ENCODE measurements at regions not wholly inside any gene's neighbourhood (a gene's known extent, or its start where the extent isn't known, plus 50 kb on each side); places are given as distances from the start of the nearest gene placed in this dataset.

DNA sequence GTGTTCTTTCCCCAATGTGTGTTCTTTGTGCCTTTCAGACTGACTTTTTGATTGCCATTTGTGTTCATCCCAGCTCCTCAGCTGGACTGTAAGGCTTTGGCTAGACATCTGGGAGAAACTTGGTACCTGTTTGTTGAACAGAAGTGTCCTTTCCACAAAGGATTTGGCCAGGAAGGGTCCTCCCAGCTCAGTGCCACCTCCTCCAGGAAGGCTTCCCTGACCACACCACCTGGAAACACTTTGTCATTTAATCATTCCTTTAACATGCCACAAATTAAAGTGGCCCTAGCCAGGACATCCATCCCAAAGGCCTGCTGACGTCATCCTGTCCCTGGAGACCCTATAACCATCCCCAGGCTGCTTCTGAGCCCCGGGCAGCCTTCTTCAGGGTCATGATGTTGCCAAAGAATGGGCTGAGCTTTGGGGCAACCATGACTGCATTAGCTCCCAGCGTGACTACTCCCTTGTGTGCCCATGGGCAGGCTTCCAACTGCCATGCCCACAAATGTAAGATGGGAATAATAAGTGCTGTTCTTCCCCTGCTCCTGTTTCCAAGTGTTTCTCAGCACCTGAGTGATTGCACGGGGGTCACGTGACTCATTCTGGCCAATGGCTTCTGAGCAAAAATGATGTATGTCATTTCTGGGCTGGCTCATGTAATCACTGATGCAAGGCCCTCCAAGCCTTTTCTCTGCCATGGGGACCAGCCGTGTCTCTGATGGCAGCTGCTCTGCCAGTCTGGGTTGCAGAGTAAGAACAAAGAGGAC is 112.5 kb upstream of the SMAD3 start:
- Mint-ChIP-seq H3K9me3 (ENCODE audit: unreplicated experiment) (peaks cover 3% of the 10 kb centered on the region), H3K4me3 (ENCODE audit: unreplicated experiment) (no peak overlapping the region), H3K36me3 (ENCODE audit: unreplicated experiment) (peaks cover 3% of the 10 kb centered on the region), H3K4me1 (ENCODE audit: unreplicated experiment) (peaks cover 12% of the 10 kb centered on the region), H3K27me3 (ENCODE audit: unreplicated experiment) (no peaks in the 10 kb centered on the region), H3K27ac (ENCODE audit: unreplicated experiment) (no peak overlapping the region)
- DNase-seq (ENCODE audit: extremely low spot score, unreplicated experiment) = no peak
- TF ChIP-seq, protein P1, sequence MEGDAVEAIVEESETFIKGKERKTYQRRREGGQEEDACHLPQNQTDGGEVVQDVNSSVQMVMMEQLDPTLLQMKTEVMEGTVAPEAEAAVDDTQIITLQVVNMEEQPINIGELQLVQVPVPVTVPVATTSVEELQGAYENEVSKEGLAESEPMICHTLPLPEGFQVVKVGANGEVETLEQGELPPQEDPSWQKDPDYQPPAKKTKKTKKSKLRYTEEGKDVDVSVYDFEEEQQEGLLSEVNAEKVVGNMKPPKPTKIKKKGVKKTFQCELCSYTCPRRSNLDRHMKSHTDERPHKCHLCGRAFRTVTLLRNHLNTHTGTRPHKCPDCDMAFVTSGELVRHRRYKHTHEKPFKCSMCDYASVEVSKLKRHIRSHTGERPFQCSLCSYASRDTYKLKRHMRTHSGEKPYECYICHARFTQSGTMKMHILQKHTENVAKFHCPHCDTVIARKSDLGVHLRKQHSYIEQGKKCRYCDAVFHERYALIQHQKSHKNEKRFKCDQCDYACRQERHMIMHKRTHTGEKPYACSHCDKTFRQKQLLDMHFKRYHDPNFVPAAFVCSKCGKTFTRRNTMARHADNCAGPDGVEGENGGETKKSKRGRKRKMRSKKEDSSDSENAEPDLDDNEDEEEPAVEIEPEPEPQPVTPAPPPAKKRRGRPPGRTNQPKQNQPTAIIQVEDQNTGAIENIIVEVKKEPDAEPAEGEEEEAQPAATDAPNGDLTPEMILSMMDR (IDR thresholded peaks at IDR 0.05) = no peak

DNA sequence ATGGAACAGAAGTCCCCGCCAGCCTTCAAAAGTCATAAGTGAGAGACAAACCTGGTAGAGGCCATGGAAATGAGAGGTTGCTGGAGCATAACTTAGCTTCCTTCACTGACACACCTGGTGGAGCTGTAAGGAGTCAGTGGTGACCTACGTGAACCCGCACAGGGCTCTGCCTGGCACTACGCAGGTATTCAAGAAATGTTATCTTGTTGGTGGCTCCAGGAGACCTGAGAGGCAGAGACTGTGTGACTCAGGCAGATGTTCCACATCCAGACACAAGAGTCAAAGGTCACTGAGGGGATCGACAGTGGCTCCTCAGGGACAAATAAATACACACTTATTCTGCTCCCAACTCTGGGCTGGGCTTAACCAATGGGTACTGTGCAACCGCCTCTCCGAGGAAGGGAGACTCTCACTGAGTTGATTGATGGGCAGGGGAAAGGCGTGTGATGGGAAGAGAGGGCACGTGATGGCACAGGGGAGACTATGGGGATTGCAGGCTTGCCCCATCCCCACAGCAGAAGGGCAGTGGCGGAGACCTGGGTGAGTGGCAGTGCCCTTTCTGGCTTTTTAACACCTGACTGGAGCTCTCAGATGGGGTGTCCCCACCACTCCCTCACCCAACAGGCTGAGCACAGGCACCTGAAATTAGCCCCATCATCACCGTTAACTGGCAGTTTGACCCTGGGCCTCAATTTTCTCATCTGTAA is 111.7 kb upstream of the SMAD3 start:
- Mint-ChIP-seq H3K36me3 (ENCODE audit: unreplicated experiment) (peaks cover 3% of the 10 kb centered on the region), H3K27ac (ENCODE audit: unreplicated experiment) (no peak overlapping the region), H3K27me3 (ENCODE audit: unreplicated experiment) (no peaks in the 10 kb centered on the region), H3K4me3 (ENCODE audit: unreplicated experiment) (no peak overlapping the region), H3K9me3 (ENCODE audit: unreplicated experiment) (peaks cover 3% of the 10 kb centered on the region), H3K4me1 (ENCODE audit: unreplicated experiment) (peaks cover 10% of the 10 kb centered on the region)
- TF ChIP-seq, protein P1 (IDR thresholded peaks at IDR 0.05) = no peak
- no peak for DNase-seq (ENCODE audit: extremely low spot score, unreplicated experiment)

DNA sequence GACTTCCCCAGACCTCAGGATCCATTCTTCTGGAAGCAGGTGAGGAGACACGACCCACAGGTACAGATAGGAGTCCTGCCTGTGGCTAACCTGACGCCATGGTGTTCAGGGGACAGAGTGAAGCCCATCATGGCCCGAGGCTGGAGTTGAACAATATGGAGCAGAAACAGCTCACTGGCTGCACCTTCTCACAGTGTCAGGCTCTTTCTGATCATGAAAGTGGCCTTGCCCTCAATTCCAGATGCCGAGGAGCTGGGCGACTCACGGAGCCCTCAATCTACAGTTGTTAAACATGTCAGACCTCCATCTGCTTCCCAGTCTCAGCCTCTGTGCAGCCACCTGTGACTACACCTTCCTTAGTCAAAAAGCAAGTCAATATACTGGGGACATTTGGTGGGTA is 110.8 kb upstream of the SMAD3 start:
- no peak overlapping the region for H3K4me3 Mint-ChIP-seq (ENCODE audit: unreplicated experiment)
- TF ChIP-seq, protein P1 (IDR thresholded peaks at IDR 0.05) = no peak
- H3K27me3 Mint-ChIP-seq (ENCODE audit: unreplicated experiment) = peaks cover under 1% of the 10 kb centered on the region
- peaks cover 10% of the 10 kb centered on the region for H3K4me1 Mint-ChIP-seq (ENCODE audit: unreplicated experiment)
- H3K27ac Mint-ChIP-seq (ENCODE audit: unreplicated experiment) = no peak overlapping the region
- peaks cover 3% of the 10 kb centered on the region for H3K36me3 Mint-ChIP-seq (ENCODE audit: unreplicated experiment)
- no peak for DNase-seq (ENCODE audit: extremely low spot score, unreplicated experiment)
- H3K9me3 Mint-ChIP-seq (ENCODE audit: unreplicated experiment) = peaks cover 3% of the 10 kb centered on the region

DNA sequence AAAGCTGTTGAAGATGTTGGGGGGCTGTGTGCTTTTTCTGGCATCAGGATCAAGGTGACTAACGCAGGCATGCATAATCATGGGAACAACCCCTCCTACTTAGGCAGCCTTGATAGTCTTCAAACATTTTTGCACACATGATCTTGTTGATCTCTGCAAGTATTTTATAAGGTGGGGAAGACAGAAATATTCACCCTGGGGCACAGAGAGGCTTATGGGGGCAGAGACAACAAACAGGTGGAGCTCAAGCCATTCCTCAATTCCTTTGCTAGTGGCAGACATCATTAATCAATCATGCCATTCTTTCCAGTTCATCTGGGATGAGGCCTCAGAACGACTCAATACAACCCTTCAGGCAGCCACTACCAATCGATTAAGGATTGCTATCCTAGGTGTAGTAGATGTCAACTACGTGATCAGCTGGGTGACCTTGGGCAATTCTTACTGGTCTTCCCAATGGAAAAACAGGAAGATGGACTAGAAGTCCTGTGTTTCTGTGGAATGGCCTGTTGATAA is 110.3 kb upstream of the SMAD3 start:
- H3K36me3 Mint-ChIP-seq (ENCODE audit: unreplicated experiment) = peaks cover 3% of the 10 kb centered on the region
- no peak for DNase-seq (ENCODE audit: extremely low spot score, unreplicated experiment)
- TF ChIP-seq, protein P1 (IDR thresholded peaks at IDR 0.05) = no peak
- peaks cover 3% of the 10 kb centered on the region for H3K9me3 Mint-ChIP-seq (ENCODE audit: unreplicated experiment)
- H3K27me3 Mint-ChIP-seq (ENCODE audit: unreplicated experiment) = peaks cover 4% of the 10 kb centered on the region
- peaks cover 10% of the 10 kb centered on the region for H3K4me1 Mint-ChIP-seq (ENCODE audit: unreplicated experiment)
- H3K27ac Mint-ChIP-seq (ENCODE audit: unreplicated experiment) = no peak overlapping the region
- no peak overlapping the region for H3K4me3 Mint-ChIP-seq (ENCODE audit: unreplicated experiment)
